SH-SY5Y (cell line): ENCODE measurements at regions not wholly inside any gene's neighbourhood (a gene's known extent, or its start where the extent isn't known, plus 50 kb on each side); places are given as distances from the start of the nearest gene placed in this dataset.

Experiments
- GATA2 ChIP-seq: IDR thresholded peaks from 2 replicates; pipeline ENCODE4 v1.6.1; 2011; ENCODE audit warnings: mild to moderate bottlenecking, low read depth, low read length
- GATA3 ChIP-seq: IDR thresholded peaks from 2 replicates; pipeline ENCODE4 v1.6.1; 2011; ENCODE audit warnings: low read depth, mild to moderate bottlenecking, low read length, moderate library complexity

GRCh38 chr1:199837321-199837720 is 190.2 kb upstream of the NR5A2 start:
- TF ChIP-seq GATA2: no peak
- no peak for TF ChIP-seq GATA3

GRCh38 chr1:199843861-199844260 is 183.6 kb upstream of the NR5A2 start:
- TF ChIP-seq GATA2 (no peak; the same call in 1 of the 2 replicates), GATA3 (no peak)

GRCh38 chr1:199847021-199847420 is 180.5 kb upstream of the NR5A2 start:
- no peak for TF ChIP-seq GATA3
- TF ChIP-seq GATA2: no peak

- no peak for TF ChIP-seq GATA2
Measured at GRCh38 chr1:199851439-199852140, 175.9 kb upstream of the NR5A2 start.

GRCh38 chr1:199854686-199855321 is 172.7 kb upstream of the NR5A2 start:
- TF ChIP-seq GATA2 (no peak), GATA3 (no peak)

- no peak for TF ChIP-seq GATA2
- TF ChIP-seq GATA3: no peak
Measured at GRCh38 chr1:199855580-199855979, 171.9 kb upstream of the NR5A2 start.

- TF ChIP-seq GATA2 (no peak), GATA3 (no peak)
Measured at GRCh38 chr1:199856216-199856780, 171.2 kb upstream of the NR5A2 start.

GRCh38 chr1:199857108-199857507 is 170.4 kb upstream of the NR5A2 start:
- no peak for TF ChIP-seq GATA2
- no peak for TF ChIP-seq GATA3

GRCh38 chr1:199857516-199857915 is 170.0 kb upstream of the NR5A2 start:
- TF ChIP-seq GATA3: no peak
- TF ChIP-seq GATA2: no peak

- TF ChIP-seq GATA2 (no peak), GATA3 (no peak)
Measured at GRCh38 chr1:199858171-199858570, 169.3 kb upstream of the NR5A2 start.

GRCh38 chr1:199858856-199859255 is 168.7 kb upstream of the NR5A2 start:
- TF ChIP-seq GATA3: no peak
- TF ChIP-seq GATA2: no peak

- TF ChIP-seq GATA2 (no peak), GATA3 (no peak)
Measured at GRCh38 chr1:199859491-199859933, 168.0 kb upstream of the NR5A2 start.

- TF ChIP-seq GATA3 (no peak), GATA2 (no peak)
Measured at GRCh38 chr1:199861020-199861795, 166.3 kb upstream of the NR5A2 start.

- TF ChIP-seq GATA2: no peak
- TF ChIP-seq GATA3: no peak
Measured at GRCh38 chr1:199862047-199862446, 165.5 kb upstream of the NR5A2 start.
